H1 (cell line): ENCODE measurements at regions not wholly inside any gene's neighbourhood (a gene's known extent, or its start where the extent isn't known, plus 50 kb on each side); places are given as distances from the start of the nearest gene placed in this dataset.

Experiments used
- CTCF ChIA-PET: fragments of 300-600 bp; sonication (Branson Sonifier 250); formaldehyde crosslinking; loops from one replicate; lab custom pipeline; 2021; ENCODE audit not compliant: partially characterized antibody; lab: Charles Lee
- POLR2A ChIA-PET: fragments of 300-600 bp; sonication (Branson Sonifier 250); formaldehyde crosslinking; loops from one replicate; lab custom pipeline; 2021; ENCODE audit warnings: inconsistent platforms; ENCODE audit not compliant: partially characterized antibody; lab: Charles Lee
- DNase-seq, 2 experiments: peaks; one replicate each; pipeline versions ENCODE4 v3.0.0 to v3.0.0-alpha.2; 2010 to 2022; ENCODE audit warnings: low spot score in 2 of 2, low read depth in 1 of 2, mixed read lengths in 1 of 2
- FAIRE-seq: peaks from 2 replicates; lab custom pipeline; 2011; peaks lifted over from hg19 to GRCh38; lab: Jason Lieb, UNC
- H2AFZ ChIP-seq: 2 replicates; pipeline ENCODE4 v1.8.1; 2012; ENCODE audit warnings: low read length, inconsistent platforms
- H2AK5ac ChIP-seq: 2 replicates; pipeline ENCODE4 v1.6.1; 2013; ENCODE audit warnings: low read depth, low read length
- H2BK120ac ChIP-seq: replicated peaks from 2 replicates; pipeline ENCODE3; 2013; ENCODE audit warnings: low read depth, low read length, inconsistent platforms
- H2BK12ac ChIP-seq: 2 replicates; pipeline ENCODE4 v1.6.1; 2013; ENCODE audit warnings: low read depth, low read length
- H2BK15ac ChIP-seq: 2 replicates; pipeline ENCODE4 v1.6.1; 2013; ENCODE audit warnings: low read length
- H2BK20ac ChIP-seq: 2 replicates; pipeline ENCODE4 v1.6.1; 2013; ENCODE audit warnings: low read length
- H2BK5ac ChIP-seq: 2 replicates; pipeline ENCODE4 v1.6.1; 2013; ENCODE audit warnings: low read depth, low read length
- H3K14ac ChIP-seq: 2 replicates; pipeline ENCODE4 v1.6.1; 2013; ENCODE audit warnings: inconsistent platforms; ENCODE audit not compliant: insufficient read length
- H3K18ac ChIP-seq: 2 replicates; pipeline ENCODE4 v1.6.1; 2013; ENCODE audit warnings: low read length; ENCODE audit errors: extremely low read depth
- H3K23ac ChIP-seq: 2 replicates; pipeline ENCODE4 v1.6.1; 2013; ENCODE audit warnings: inconsistent platforms; ENCODE audit not compliant: insufficient read length
- H3K23me2 ChIP-seq: 2 replicates; pipeline ENCODE4 v1.6.1; 2013; ENCODE audit warnings: low read depth, low read length
- H3K27ac ChIP-seq: 2 replicates; pipeline ENCODE4 v1.6.1; 2011; ENCODE audit warnings: low read depth, low read length, inconsistent platforms
- H3K27me3 ChIP-seq, 4 experiments: replicated peaks in 1 of 4; 1 replicate in 1 of 4; 2 replicates in 3 of 4; pipeline versions ENCODE4 v1.6.1 to v1.8.1; 2011 to 2013; ENCODE audit warnings: low read length in 3 of 4, mild to moderate bottlenecking in 3 of 4, inconsistent platforms in 2 of 4, mixed read lengths in 2 of 4, moderate library complexity in 1 of 4; ENCODE audit not compliant: control insufficient read depth in 3 of 4, insufficient read depth in 3 of 4; ENCODE audit errors: extremely low read depth in 1 of 4
- H3K36me3 ChIP-seq, 4 experiments: 2 replicates each; pipeline versions ENCODE4 v1.6.1 to v1.8.1; 2011 to 2013; ENCODE audit warnings: mild to moderate bottlenecking in 4 of 4, low read length in 3 of 4, moderate library complexity in 2 of 4, control low read depth in 1 of 4, inconsistent platforms in 1 of 4; ENCODE audit not compliant: insufficient read depth in 4 of 4, control insufficient read depth in 2 of 4
- H3K4ac ChIP-seq: replicated peaks from 2 replicates; pipeline ENCODE3; 2013; ENCODE audit warnings: low read length, low read depth, mixed read lengths, inconsistent platforms; ENCODE audit not compliant: insufficient read length
- H3K4me1 ChIP-seq, 4 experiments: replicated peaks in 1 of 4; 1 replicate in 1 of 4; 2 replicates in 3 of 4; pipeline versions ENCODE4 v1.6.1 to v1.8.1; 2011 to 2013; ENCODE audit warnings: low read length in 3 of 4, inconsistent platforms in 2 of 4, mixed read lengths in 1 of 4; ENCODE audit not compliant: insufficient read depth in 4 of 4, control insufficient read depth in 3 of 4
- H3K4me2 ChIP-seq, 2 experiments: 2 replicates each; pipeline versions ENCODE4 v1.6.1 to v1.8.1; 2011 to 2013; ENCODE audit warnings: low read depth in 2 of 2, low read length in 2 of 2, control low read depth in 1 of 2, inconsistent platforms in 1 of 2, mild to moderate bottlenecking in 1 of 2; ENCODE audit not compliant: insufficient read depth in 1 of 2
- H3K4me3 ChIP-seq, 4 experiments: fragments of 200-600, 300-600 bp in 1 of 4; sonication (generic), shearing (Covaris generic), sonication (Bioruptor Twin) in 1 of 4; 2 replicates each; pipeline versions ENCODE4 v1.5.1 to v1.8.1; 2011 to 2016; ENCODE audit warnings: low read length in 4 of 4, low read depth in 3 of 4, control low read depth in 2 of 4, inconsistent platforms in 2 of 4, mild to moderate bottlenecking in 2 of 4, mixed read lengths in 1 of 4, moderate library complexity in 1 of 4; ENCODE audit not compliant: insufficient read depth in 2 of 4; ENCODE audit errors: extremely low read depth in 1 of 4
- H3K56ac ChIP-seq: replicated peaks from 2 replicates; pipeline ENCODE3; 2013; ENCODE audit warnings: low read depth, mild to moderate bottlenecking, mixed read lengths, low read length, inconsistent platforms; ENCODE audit not compliant: insufficient read length
- H3K79me1 ChIP-seq: 2 replicates; pipeline ENCODE4 v1.6.1; 2013; ENCODE audit warnings: low read depth, low read length, control low read depth
- H3K79me2 ChIP-seq, 2 experiments: 2 replicates each; pipeline versions ENCODE4 v1.6.1 to v1.8.1; 2012 to 2013; ENCODE audit warnings: low read length in 2 of 2, mild to moderate bottlenecking in 2 of 2, inconsistent platforms in 1 of 2; ENCODE audit not compliant: insufficient read depth in 2 of 2, control insufficient read depth in 1 of 2
- H3K9ac ChIP-seq, 4 experiments: replicated peaks in 1 of 4; 1 replicate in 1 of 4; 2 replicates in 3 of 4; pipeline versions ENCODE4 v1.6.1 to v1.8.1; 2011 to 2013; ENCODE audit warnings: low read depth in 3 of 4, low read length in 3 of 4, control low read depth in 2 of 4, mild to moderate bottlenecking in 2 of 4, moderate library complexity in 2 of 4, inconsistent platforms in 1 of 4; ENCODE audit errors: extremely low read depth in 1 of 4
- H3K9me3 ChIP-seq, 2 experiments: 2 replicates each; pipeline versions ENCODE4 v1.6.1 to v1.8.1; 2012 to 2013; ENCODE audit warnings: mild to moderate bottlenecking in 2 of 2, moderate library complexity in 2 of 2, control low read depth in 1 of 2, inconsistent platforms in 1 of 2, low read depth in 1 of 2, low read length in 1 of 2, mixed read lengths in 1 of 2; ENCODE audit not compliant: insufficient read depth in 2 of 2
- H4K20me1 ChIP-seq, 2 experiments: replicated peaks in 1 of 2; 2 replicates each; pipeline versions ENCODE3 to v1.8.1; 2011 to 2013; ENCODE audit warnings: inconsistent platforms in 2 of 2, low read length in 2 of 2, mild to moderate bottlenecking in 1 of 2; ENCODE audit not compliant: insufficient read depth in 2 of 2, control insufficient read depth in 1 of 2
- H4K5ac ChIP-seq: 2 replicates; pipeline ENCODE4 v1.6.1; 2013; ENCODE audit warnings: low read length, low read depth, mixed read lengths, inconsistent platforms; ENCODE audit not compliant: insufficient read length
- H4K8ac ChIP-seq: 2 replicates; pipeline ENCODE4 v1.8.0; 2013; ENCODE audit warnings: mild to moderate bottlenecking, moderate library complexity, low read length, inconsistent platforms; ENCODE audit not compliant: insufficient read depth; ENCODE audit errors: extremely low read depth
- H4K91ac ChIP-seq: replicated peaks from 2 replicates; pipeline ENCODE3; 2013; ENCODE audit warnings: low read length, mixed read lengths, inconsistent platforms; ENCODE audit not compliant: insufficient read length
- ASH2L ChIP-seq: fragments of 200-600, 300-600 bp; sonication (generic); IDR thresholded peaks from one replicate; pipeline ENCODE4 v1.7.1; 2017; ENCODE audit warnings: low read length
- GTF2F1 ChIP-seq: IDR thresholded peaks from 2 replicates; pipeline ENCODE4 v1.6.1; 2012; ENCODE audit warnings: low read depth, low read length, improper control_type of control experiment, borderline replicate concordance
- SIN3A ChIP-seq, 2 experiments: IDR thresholded peaks in 1 of 2; conservative IDR thresholded peaks in 1 of 2; 2 replicates each; pipeline ENCODE4 v1.6.1; 2011 to 2012; ENCODE audit warnings: low read length in 2 of 2, improper control_type of control experiment in 1 of 2, low read depth in 1 of 2, mild to moderate bottlenecking in 1 of 2
- ZNF274 ChIP-seq: IDR thresholded peaks from 2 replicates; pipeline ENCODE4 v1.7.0; 2012; ENCODE audit warnings: low read length, borderline replicate concordance; ENCODE audit errors: extremely low read depth
- WGBS, 2 experiments: shearing (Covaris generic) in 1 of 2; methylation state at CpG; one replicate each; pipeline versions ENCODE4 v1.1.6 to v1.1.7; 2013 to 2015; ENCODE audit warnings: low lambda C conversion rate in 2 of 2, mixed read lengths in 2 of 2, inconsistent platforms in 1 of 2, low coverage in 1 of 2, missing lambda C conversion rate in 1 of 2; ENCODE audit not compliant: insufficient replicate concordance in 2 of 2, insufficient coverage in 1 of 2, insufficient read length in 1 of 2; ENCODE audit errors: extremely low coverage in 1 of 2, missing lambda C conversion rate in 1 of 2; 5-methylcytosine and 5-hydroxymethylcytosine counted together

GRCh38 chr10:2222631-2223030, 485.3 kb upstream of the ADARB2 start:
- no peaks in the 10 kb centered on the region for H3K36me3 ChIP-seq
- H4K91ac ChIP-seq = no peak overlapping the region
- no peak overlapping the region for H3K4ac ChIP-seq
- H2BK5ac ChIP-seq = no peak overlapping the region
- no peak for FAIRE-seq
- ChIA-PET POLR2A (no interaction called here), CTCF (interaction anchor here (1.1 kb wide), 1 partner anchor 364 kb away, joined by 3 read pairs; no protein-coding TSS in a partner anchor)
- no peak overlapping the region for H3K18ac ChIP-seq
- H3K23me2 ChIP-seq = no peaks in the 10 kb centered on the region; the same call in 1 of the 2 replicates
- H3K4me1 ChIP-seq = no peaks in the 10 kb centered on the region
- H3K56ac ChIP-seq = no peak overlapping the region
- no peak overlapping the region for H2BK15ac ChIP-seq
- 89% methylated on average over 6 of the region's 6 CpGs; no CpG with 5 or more reads in 1 of the 2 experiments for WGBS, 2 experiments
- no peak for DNase-seq
- no peaks in the 10 kb centered on the region for H3K79me2 ChIP-seq
- H3K79me1 ChIP-seq = no peaks in the 10 kb centered on the region
- H2AK5ac ChIP-seq = no peak overlapping the region
- no peak overlapping the region for H2AFZ ChIP-seq
- no peaks in the 10 kb centered on the region for H3K9me3 ChIP-seq
- H2BK120ac ChIP-seq = no peak overlapping the region
- H4K5ac ChIP-seq = no peak overlapping the region
- no peak overlapping the region for H3K14ac ChIP-seq
- no peak overlapping the region for H3K9ac ChIP-seq
- no peak for TF ChIP-seq GTF2F1
- TF ChIP-seq ASH2L = no peak
- TF ChIP-seq SIN3A (conservative IDR thresholded peaks at IDR 0.05 in 1 of 2, IDR thresholded peaks at IDR 0.05 in 1 of 2; ENCODE audit: low read depth in 1 of 2, low read length in 2 of 2) = no peak
- TF ChIP-seq ZNF274 = no peak
- H3K23ac ChIP-seq = no peak overlapping the region
- H3K27me3 ChIP-seq = no peaks in the 10 kb centered on the region
- no peak overlapping the region for H3K27ac ChIP-seq
- H3K4me2 ChIP-seq = no peak overlapping the region
- H4K20me1 ChIP-seq = no peaks in the 10 kb centered on the region
- H4K8ac ChIP-seq = no peak overlapping the region
- no peak overlapping the region for H2BK20ac ChIP-seq
- H2BK12ac ChIP-seq = no peak overlapping the region
- no peak overlapping the region for H3K4me3 ChIP-seq
